ENCODE measurements at regions not wholly inside any gene's neighbourhood (a gene's known extent, or its start where the extent isn't known, plus 50 kb on each side); places are given as distances from the start of the nearest gene placed in this dataset.

DNA sequence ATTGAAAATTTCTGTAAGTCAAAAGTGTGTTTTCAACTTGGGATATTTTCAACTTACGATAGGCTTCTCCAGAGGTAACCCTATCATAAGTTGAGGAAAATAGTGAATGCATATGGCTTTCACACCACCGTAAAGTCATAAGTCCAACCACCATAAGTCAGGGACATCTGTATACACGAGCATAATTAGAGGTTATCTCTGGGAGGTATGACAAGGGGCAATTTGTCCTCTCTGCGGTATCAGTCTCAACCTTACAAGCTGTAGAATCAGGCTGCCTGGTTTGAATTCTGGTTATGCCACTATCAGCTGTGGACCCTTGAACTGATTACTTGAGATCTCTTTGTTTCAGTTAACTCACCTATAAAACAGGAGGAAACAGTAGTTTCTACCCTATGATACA is 202.9 kb upstream of the JARID2 start:
- BruUV-seq (replicated peaks): no TSS peak
- ChIA-PET CTCF (ENCODE audit: unreplicated experiment) (no interaction called here), POLR2A (no interaction called here)
- no peaks in the 10 kb centered on the region for H3K9me2 ChIP-seq (ENCODE audit: insufficient read depth, low read length)
- TF ChIP-seq EZH2phosphoT487 (IDR thresholded peaks at IDR 0.05; ENCODE audit: borderline replicate concordance, low read depth, low read length) (no peak), CTCF (conservative IDR thresholded peaks at IDR 0.05; ENCODE audit: low read length) (no peak)
- no peak overlapping the region for H2AFZ ChIP-seq (ENCODE audit: low read length)
- no peak overlapping the region for H3K4me2 ChIP-seq (ENCODE audit: low read length)
- H3K9me3 ChIP-seq (ENCODE audit: low read length): no peaks in the 10 kb centered on the region
- no peak for DNase-seq (ENCODE audit: low spot score)
- H4K20me1 ChIP-seq (ENCODE audit: insufficient read depth, low read length): no peaks in the 10 kb centered on the region
- no peak overlapping the region for H3K27ac ChIP-seq (ENCODE audit: low read depth, low read length, poor library complexity, severe bottlenecking)
- no peaks in the 10 kb centered on the region for H3K36me3 ChIP-seq (ENCODE audit: insufficient read depth, low read length)
- intact Hi-C loops (cut with micrococcal nuclease; ENCODE audit: unreplicated experiment): no loop called here
- H3K79me2 ChIP-seq (ENCODE audit: insufficient read depth, low read depth, low read length): no peaks in the 10 kb centered on the region
- H3K4me3 ChIP-seq (ENCODE audit: low read depth, low read length, poor library complexity, severe bottlenecking): no peak overlapping the region
- H3K4me1 ChIP-seq (ENCODE audit: insufficient read depth, low read length, poor library complexity, severe bottlenecking): no peaks in the 10 kb centered on the region

DNA sequence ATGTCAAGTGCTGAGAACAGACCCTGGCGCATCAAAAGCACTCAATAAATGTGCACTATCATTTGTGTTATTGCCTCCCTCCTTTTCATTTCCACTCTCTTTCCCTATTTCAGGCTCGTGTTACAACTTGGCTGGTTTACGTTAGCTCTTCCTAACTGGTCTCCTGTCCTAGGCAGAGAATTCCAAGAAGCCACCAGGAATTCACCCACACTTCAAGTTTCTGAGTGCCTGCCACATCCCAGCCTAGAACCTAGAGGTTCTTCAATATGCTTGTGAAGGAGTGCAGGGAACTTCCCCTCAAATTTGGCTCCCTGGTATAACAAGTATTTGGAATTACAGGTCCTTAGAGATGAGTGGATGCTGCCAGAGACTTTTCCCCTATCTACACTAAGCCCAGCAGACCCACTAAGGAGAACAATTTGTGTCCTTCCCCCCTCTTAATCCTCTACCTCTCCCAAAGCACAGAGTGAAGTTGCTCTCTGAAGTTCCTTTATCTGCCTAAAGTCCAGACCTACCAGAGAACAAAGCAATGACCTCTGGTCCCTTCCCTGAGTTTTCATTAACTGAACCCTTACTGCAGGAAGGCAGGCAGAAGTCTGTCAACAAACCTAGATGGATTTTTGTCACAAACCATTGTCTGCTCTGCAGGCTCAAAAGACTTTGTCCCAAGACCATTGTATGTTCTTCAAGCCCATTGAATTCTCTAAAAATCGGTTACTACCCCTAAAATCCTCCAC is 201.6 kb upstream of the JARID2 start:
- TF ChIP-seq EZH2phosphoT487 (IDR thresholded peaks at IDR 0.05; ENCODE audit: borderline replicate concordance, low read depth, low read length) (no peak), CTCF (conservative IDR thresholded peaks at IDR 0.05; ENCODE audit: low read length) (no peak)
- no peak overlapping the region for H3K4me2 ChIP-seq (ENCODE audit: low read length)
- H3K4me3 ChIP-seq (ENCODE audit: low read depth, low read length, poor library complexity, severe bottlenecking): no peak overlapping the region
- no peaks in the 10 kb centered on the region for H3K9me2 ChIP-seq (ENCODE audit: insufficient read depth, low read length)
- H2AFZ ChIP-seq (ENCODE audit: low read length): no peak overlapping the region
- H3K79me2 ChIP-seq (ENCODE audit: insufficient read depth, low read depth, low read length): no peaks in the 10 kb centered on the region
- no peaks in the 10 kb centered on the region for H4K20me1 ChIP-seq (ENCODE audit: insufficient read depth, low read length)
- no peak overlapping the region for H3K27ac ChIP-seq (ENCODE audit: low read depth, low read length, poor library complexity, severe bottlenecking)
- intact Hi-C loops (cut with micrococcal nuclease; ENCODE audit: unreplicated experiment): no loop called here
- no peaks in the 10 kb centered on the region for H3K4me1 ChIP-seq (ENCODE audit: insufficient read depth, low read length, poor library complexity, severe bottlenecking)
- ChIA-PET CTCF (ENCODE audit: unreplicated experiment) (no interaction called here), POLR2A (no interaction called here)
- no peak for DNase-seq (ENCODE audit: low spot score)
- BruUV-seq (replicated peaks): no TSS peak
- H3K9me3 ChIP-seq (ENCODE audit: low read length): no peaks in the 10 kb centered on the region
- H3K36me3 ChIP-seq (ENCODE audit: insufficient read depth, low read length): no peaks in the 10 kb centered on the region

GRCh38 chr6:15044948-15045347 is 200.9 kb upstream of the JARID2 start:
- ChIA-PET CTCF (ENCODE audit: unreplicated experiment) (no interaction called here), POLR2A (no interaction called here)
- no peaks in the 10 kb centered on the region for H4K20me1 ChIP-seq (ENCODE audit: insufficient read depth, low read length)
- no peak overlapping the region for H2AFZ ChIP-seq (ENCODE audit: low read length)
- no peak overlapping the region for H3K27ac ChIP-seq (ENCODE audit: low read depth, low read length, poor library complexity, severe bottlenecking)
- no peak overlapping the region for H3K4me3 ChIP-seq (ENCODE audit: low read depth, low read length, poor library complexity, severe bottlenecking)
- intact Hi-C loops (cut with micrococcal nuclease; ENCODE audit: unreplicated experiment): no loop called here
- BruUV-seq (replicated peaks): no TSS peak
- no peaks in the 10 kb centered on the region for H3K9me3 ChIP-seq (ENCODE audit: low read length)
- TF ChIP-seq CTCF (conservative IDR thresholded peaks at IDR 0.05; ENCODE audit: low read length): no peak
- no peak overlapping the region for H3K4me2 ChIP-seq (ENCODE audit: low read length)
- no peaks in the 10 kb centered on the region for H3K36me3 ChIP-seq (ENCODE audit: insufficient read depth, low read length)
- no peaks in the 10 kb centered on the region for H3K4me1 ChIP-seq (ENCODE audit: insufficient read depth, low read length, poor library complexity, severe bottlenecking)
- no peaks in the 10 kb centered on the region for H3K79me2 ChIP-seq (ENCODE audit: insufficient read depth, low read depth, low read length)
- DNase-seq (ENCODE audit: low spot score): no peak
- H3K9me2 ChIP-seq (ENCODE audit: insufficient read depth, low read length): no peaks in the 10 kb centered on the region
